GM12878 (cell line): ENCODE measurements at regions not wholly inside any gene's neighbourhood (a gene's known extent, or its start where the extent isn't known, plus 50 kb on each side); places are given as distances from the start of the nearest gene placed in this dataset.

Experiments used
- ATAC-seq: fragments of 200-7000 bp; cut with Tn5 transposase; 3 replicates; pipeline ENCODE4 v1.9.1; 2020; ENCODE audit warnings: mild to moderate bottlenecking, moderate library complexity
- BruUV-seq: library from RNA; stranded (reverse); fragments of 400-500 nt; replicated peaks from 2 replicates; lab custom pipeline; 2021; lab: Mats Ljungman, UMichigan
- CTCF ChIA-PET: fragments of 300-600 bp; sonication (Branson Sonifier 250); formaldehyde crosslinking; extraction: SDS; loops from one replicate; lab custom pipeline; 2021; ENCODE audit warnings: inconsistent platforms; lab: Yijun Ruan, JAX
- POLR2A ChIA-PET: fragments of 350-600 bp; formaldehyde crosslinking; extraction: SDS; loops from one replicate; lab custom pipeline; 2021; ENCODE audit warnings: inconsistent platforms; lab: Charles Lee
- RAD21 ChIA-PET: fragments of 300-600 bp; sonication (Branson Sonifier 250); formaldehyde crosslinking; loops from one replicate; lab custom pipeline; 2023; ENCODE audit warnings: antibody characterized with exemption; ENCODE audit not compliant: unreplicated experiment; lab: Charles Lee
- SMC1A ChIA-PET: fragments of 300-600 bp; sonication (Branson Sonifier 250); formaldehyde crosslinking; loops from one replicate; lab custom pipeline; 2023; ENCODE audit not compliant: unreplicated experiment, uncharacterized antibody; lab: Charles Lee
- DNase-seq: peaks from one replicate; pipeline ENCODE4 v3.0.0-alpha.2; 2011; ENCODE audit warnings: low read depth, low spot score
- FAIRE-seq: peaks from 3 replicates; lab custom pipeline; 2011; peaks lifted over from hg19 to GRCh38; lab: Jason Lieb, UNC
- H2AFZ ChIP-seq: 2 replicates; pipeline ENCODE4 v1.6.0; 2011; ENCODE audit warnings: low read depth, low read length, control low read depth; ENCODE audit not compliant: control insufficient read depth
- H3K27ac ChIP-seq: 2 replicates; pipeline ENCODE4 v1.5.1; 2011; ENCODE audit warnings: control low read depth; ENCODE audit not compliant: control insufficient read depth, insufficient read depth
- H3K27me3 ChIP-seq, 2 experiments: replicated peaks in 1 of 2; 2 replicates each; pipeline versions ENCODE4 v1.6.0 to v1.6.1; 2011; ENCODE audit warnings: low read length in 1 of 2; ENCODE audit not compliant: control insufficient read depth in 2 of 2, insufficient read depth in 2 of 2
- H3K36me3 ChIP-seq, 2 experiments: 2 replicates each; pipeline ENCODE4 v1.5.1; 2011; ENCODE audit warnings: low read length in 1 of 2; ENCODE audit not compliant: control insufficient read depth in 2 of 2, insufficient read depth in 2 of 2
- H3K4me1 ChIP-seq: 2 replicates; pipeline ENCODE4 v1.6.1; 2011; ENCODE audit warnings: mild to moderate bottlenecking, low read length, moderate library complexity, mixed read lengths; ENCODE audit not compliant: control insufficient read depth, insufficient read depth
- H3K4me2 ChIP-seq: 2 replicates; pipeline ENCODE4 v1.6.0; 2011; ENCODE audit warnings: control low read depth; ENCODE audit not compliant: control insufficient read depth, insufficient read depth
- H3K4me3 ChIP-seq: fragments of 200-600 bp; sonication (generic); 2 replicates; pipeline ENCODE4 v1.5.1; 2016
- H3K79me2 ChIP-seq: 2 replicates; pipeline ENCODE4 v1.6.0; 2011; ENCODE audit warnings: low read length; ENCODE audit not compliant: control insufficient read depth, insufficient read depth
- H3K9ac ChIP-seq: 2 replicates; pipeline ENCODE4 v1.8.0; 2011; ENCODE audit warnings: low read length, control low read depth, mixed read lengths; ENCODE audit not compliant: control insufficient read depth, insufficient read depth
- H3K9me3 ChIP-seq: replicated peaks from 3 replicates; pipeline ENCODE4 v1.5.1; 2011; ENCODE audit warnings: mild to moderate bottlenecking, low read length; ENCODE audit not compliant: control insufficient read depth, insufficient read depth
- H4K20me1 ChIP-seq: 2 replicates; pipeline ENCODE4 v1.6.0; 2011; ENCODE audit not compliant: control insufficient read depth, insufficient read depth
- BCLAF1 ChIP-seq: fragments of 450-650 bp; IDR thresholded peaks from 2 replicates; pipeline ENCODE4 v1.6.1; 2017; ENCODE audit warnings: antibody characterized with exemption, mild to moderate bottlenecking, moderate library complexity
- BHLHE40 ChIP-seq, 2 experiments: fragments of 450-650 bp in 1 of 2; IDR thresholded peaks; 2 replicates each; pipeline ENCODE4 v1.6.1; 2011 to 2017; ENCODE audit warnings: low read depth in 2 of 2, borderline replicate concordance in 1 of 2, improper control_type of control experiment in 1 of 2, low read length in 1 of 2, mild to moderate bottlenecking in 1 of 2
- CHD1 ChIP-seq: IDR thresholded peaks from 2 replicates; pipeline ENCODE4 v1.6.1; 2012; ENCODE audit warnings: low read depth, low read length, improper control_type of control experiment
- EED ChIP-seq: sonication (generic); IDR thresholded peaks from 2 replicates; pipeline ENCODE4 v1.6.1; 2016; ENCODE audit warnings: antibody characterized with exemption, low read depth
- ELK1 ChIP-seq: IDR thresholded peaks from 2 replicates; pipeline ENCODE4 v1.6.1; 2012; ENCODE audit warnings: low read depth, low read length, improper control_type of control experiment
- EP300 ChIP-seq, 2 experiments: fragments of 150-350 bp in 1 of 2; IDR thresholded peaks; 2 replicates each; pipeline ENCODE4 v1.6.1; 2011 to 2012; ENCODE audit warnings: low read depth in 2 of 2, low read length in 2 of 2, borderline replicate concordance in 1 of 2, improper control_type of control experiment in 1 of 2, inconsistent platforms in 1 of 2; ENCODE audit not compliant: control insufficient read depth in 1 of 2
- FOXK2 ChIP-seq: fragments of 450-650 bp; IDR thresholded peaks from 2 replicates; pipeline ENCODE4 v1.6.1; 2017; ENCODE audit warnings: mild to moderate bottlenecking, moderate library complexity
- IKZF2 ChIP-seq, 2 experiments: fragments of 450-650 bp; IDR thresholded peaks; 2 replicates each; pipeline ENCODE4 v1.6.1; 2017; ENCODE audit warnings: mild to moderate bottlenecking in 2 of 2, moderate library complexity in 2 of 2
- IRF3 ChIP-seq: fragments of 450-650 bp; IDR thresholded peaks from 2 replicates; pipeline ENCODE4 v1.6.1; 2014; ENCODE audit warnings: mild to moderate bottlenecking
- POLR2AphosphoS2 ChIP-seq: IDR thresholded peaks from 2 replicates; pipeline ENCODE4 v1.6.1; 2011; ENCODE audit warnings: low read depth, mild to moderate bottlenecking, low read length, improper control_type of control experiment, moderate library complexity
- SKIL ChIP-seq: fragments of 450-650 bp; IDR thresholded peaks from 2 replicates; pipeline ENCODE4 v1.6.1; 2017; ENCODE audit warnings: mild to moderate bottlenecking, low read depth, inconsistent platforms; ENCODE audit not compliant: poor library complexity, severe bottlenecking
- SP1 ChIP-seq: IDR thresholded peaks from one replicate; pipeline ENCODE4 v1.6.1; 2011; ENCODE audit warnings: low read depth, low read length
- TAF1 ChIP-seq: IDR thresholded peaks from 2 replicates; pipeline ENCODE4 v1.6.1; 2011; ENCODE audit warnings: mild to moderate bottlenecking, low read depth, low read length, borderline replicate concordance
- WRNIP1 ChIP-seq: IDR thresholded peaks from 2 replicates; pipeline ENCODE4 v1.6.1; 2011; ENCODE audit warnings: low read depth, low read length, improper control_type of control experiment, borderline replicate concordance
- ZNF384 ChIP-seq: IDR thresholded peaks from 2 replicates; pipeline ENCODE4 v1.6.1; 2012; ENCODE audit warnings: low read depth, mild to moderate bottlenecking, low read length, improper control_type of control experiment, borderline replicate concordance
- ZNF622 ChIP-seq: fragments of 450-650 bp; IDR thresholded peaks from 2 replicates; pipeline ENCODE4 v1.6.1; 2017; ENCODE audit warnings: mild to moderate bottlenecking, inconsistent platforms
- ZZZ3 ChIP-seq: IDR thresholded peaks from 2 replicates; pipeline ENCODE4 v1.6.1; 2011; ENCODE audit warnings: low read depth; ENCODE audit not compliant: control insufficient read depth, insufficient read length
- WGBS: methylation state at CpG from one replicate; pipeline ENCODE4 v1.1.6; 2016; ENCODE audit warnings: low lambda C conversion rate; ENCODE audit not compliant: insufficient replicate concordance, insufficient coverage; ENCODE audit errors: missing lambda C conversion rate; 5-methylcytosine and 5-hydroxymethylcytosine counted together
- in situ Hi-C: fragments of 300-500 bp; cut with MboI; formaldehyde crosslinking; loops from 9 replicates; pipeline ENCODE4 v1.14.3; 2018; ENCODE audit warnings: mixed read lengths
- intact Hi-C: fragments of 100-400 bp; cut with micrococcal nuclease; formaldehyde crosslinking; loops from one replicate; pipeline ENCODE4 v1.14.2; 2022; ENCODE audit not compliant: unreplicated experiment

- no peak for TF ChIP-seq POLR2AphosphoS2
- no peak for TF ChIP-seq TAF1
- no peak for TF ChIP-seq SKIL
Measured at GRCh38 chr7:10646194-10646593, 327.5 kb upstream of the PHF14 start (continued).

- Histone ChIP-seq H4K20me1 (no peaks in the 10 kb centered on the region), H3K27ac (no peak overlapping the region), H3K36me3 (no peaks in the 10 kb centered on the region), H3K27me3 (no peaks in the 10 kb centered on the region), H3K9ac (no peak overlapping the region), H3K79me2 (no peaks in the 10 kb centered on the region), H3K4me3 (no peak overlapping the region), H2AFZ (no peak overlapping the region), H3K4me2 (no peak overlapping the region), H3K4me1 (no peaks in the 10 kb centered on the region), H3K9me3 (no peaks in the 10 kb centered on the region)
- in situ Hi-C loops: no loop called here
- SMC1A ChIA-PET: no interaction called here
- ATAC-seq (peak; percentile 42), FAIRE-seq (no peak), DNase-seq (no peak)
- POLR2A ChIA-PET: no interaction called here
- BruUV-seq: no TSS peak
- CTCF ChIA-PET: no interaction called here
- intact Hi-C loops: loop anchor here (5.0 kb wide), 1 partner anchor 59 kb away; no protein-coding TSS in a partner anchor
- WGBS: 22% methylated on average over 5 of the region's 5 CpGs
- RAD21 ChIA-PET: no interaction called here
- TF ChIP-seq POLR2AphosphoS2 (no peak), SP1 (no peak), BHLHE40 (IDR thresholded peaks at IDR 0.05; ENCODE audit: borderline replicate concordance in 1 of 2, low read depth in 2 of 2, low read length in 1 of 2) (no peak), EP300 (IDR thresholded peaks at IDR 0.05; ENCODE audit: borderline replicate concordance in 1 of 2, control insufficient read depth in 1 of 2, low read depth in 2 of 2, low read length in 2 of 2) (no peak), CHD1 (no peak), EED (no peak), ELK1 (no peak), FOXK2 (no peak), ZZZ3 (no peak), ZNF622 (no peak), IKZF2 (IDR thresholded peaks at IDR 0.05) (no peak), IRF3 (no peak), ZNF384 (no peak), WRNIP1 (no peak), BCLAF1 (no peak)
Measured at GRCh38 chr7:10648289-10648688, 325.4 kb upstream of the PHF14 start.
